ENCODE measurements at regions not wholly inside any gene's neighbourhood (a gene's known extent, or its start where the extent isn't known, plus 50 kb on each side); places are given as distances from the start of the nearest gene placed in this dataset.
A peak's percentile ranks its signal among the peaks of the same experiment; 100 is the strongest.

- ATAC-seq (no peak), DNase-seq (no peak)
These were observed 58.6 kb upstream of the NYAP2 start for GRCh38 chr2:225340923-225341322.

GRCh38 chr2:225337183-225337582 lies 62.3 kb upstream of the NYAP2 start:
- no peak for DNase-seq

GRCh38 chr2:225334514-225334913 lies 65.0 kb upstream of the NYAP2 start:
- ATAC-seq, result no peak
- no peak for DNase-seq

More at GRCh38 chr2:225337183-225337582, 62.3 kb upstream of the NYAP2 start:
- no peak for ATAC-seq

GRCh38 chr2:225328192-225328591 lies 71.3 kb upstream of the NYAP2 start:
- ATAC-seq (no peak), DNase-seq (no peak)

GRCh38 chr2:225326969-225327368 lies 72.5 kb upstream of the NYAP2 start:
- DNase-seq (no peak), ATAC-seq (no peak)

GRCh38 chr2:225319872-225320271 lies 79.6 kb upstream of the NYAP2 start:
- no peak for DNase-seq
- ATAC-seq, result no peak

GRCh38 chr2:225318440-225318839 lies 81.1 kb upstream of the NYAP2 start:
- no peak for ATAC-seq

GRCh38 chr2:225317186-225317585 lies 82.3 kb upstream of the NYAP2 start:
- DNase-seq, result no peak
- no peak for ATAC-seq

More at GRCh38 chr2:225318440-225318839, 81.1 kb upstream of the NYAP2 start:
- no peak for DNase-seq

GRCh38 chr2:225310745-225311144 lies 88.8 kb upstream of the NYAP2 start:
- DNase-seq, result no peak
- no peak for ATAC-seq

GRCh38 chr2:225309516-225309915 lies 90.0 kb upstream of the NYAP2 start:
- no peak for DNase-seq
- ATAC-seq, result no peak

GRCh38 chr2:225296951-225297350 lies 102.6 kb upstream of the NYAP2 start:
- ATAC-seq (no peak), DNase-seq (no peak)

- no peak for DNase-seq
- no peak for ATAC-seq
These were observed 104.4 kb upstream of the NYAP2 start for GRCh38 chr2:225295102-225295501.

- DNase-seq (no peak), ATAC-seq (no peak)
These were observed 105.9 kb upstream of the NYAP2 start for GRCh38 chr2:225293638-225294037.

GRCh38 chr2:225290757-225291400 lies 108.6 kb upstream of the NYAP2 start:
- DNase-seq, result no peak
- ATAC-seq, result no peak

- no peak for DNase-seq
- ATAC-seq, result no peak
These were observed 109.9 kb upstream of the NYAP2 start for GRCh38 chr2:225289659-225290058.

GRCh38 chr2:225288986-225289385 lies 110.5 kb upstream of the NYAP2 start:
- DNase-seq (no peak), ATAC-seq (no peak)

- DNase-seq (peak; percentile 10), ATAC-seq (peak; percentile 69)
These were observed 116.4 kb upstream of the NYAP2 start for GRCh38 chr2:225282858-225283710.

- DNase-seq (no peak), ATAC-seq (no peak)
These were observed 123.3 kb upstream of the NYAP2 start for GRCh38 chr2:225276207-225276606.

- no peak for ATAC-seq
- no peak for DNase-seq
These were observed 124.1 kb upstream of the NYAP2 start for GRCh38 chr2:225275443-225275842.

GRCh38 chr2:225274751-225275150 lies 124.8 kb upstream of the NYAP2 start:
- DNase-seq (no peak), ATAC-seq (no peak)

- ATAC-seq (no peak), DNase-seq (no peak)
These were observed 127.3 kb upstream of the NYAP2 start for GRCh38 chr2:225272173-225272572.

- ATAC-seq (peak; percentile 84), DNase-seq (peak; percentile 7)
These were observed 128.6 kb upstream of the NYAP2 start for GRCh38 chr2:225270861-225271260.

- no peak for ATAC-seq
- no peak for DNase-seq
These were observed 129.5 kb upstream of the NYAP2 start for GRCh38 chr2:225270053-225270452.

GRCh38 chr2:225254363-225254762 lies 145.1 kb upstream of the NYAP2 start:
- DNase-seq, result no peak
- no peak for ATAC-seq

All from stimulated activated naive CD8-positive, alpha-beta T cell treated with anti-CD3 and anti-CD28 coated beads, Interleukin-15, Interleukin-2, amounts not matched to agents 100 U/mL and 50 U/mL, for 24 hours (primary cell).